SU-DHL-6 (cell line): ENCODE measurements at regions not wholly inside any gene's neighbourhood (a gene's known extent, or its start where the extent isn't known, plus 50 kb on each side); places are given as distances from the start of the nearest gene placed in this dataset.

Experiments
- EZH2phosphoT487 ChIP-seq: fragments of 200-600 bp; sonication (generic), shearing (Covaris generic); conservative IDR thresholded peaks from 2 replicates; pipeline ENCODE4 v1.6.1; 2018; ENCODE audit warnings: mild to moderate bottlenecking, antibody characterized with exemption, low read length, moderate library complexity, mixed read lengths
- TF ChIP-seq, protein P1 (sequence below): fragments of 200-600 bp; sonication (generic); IDR thresholded peaks from one replicate; pipeline ENCODE4 v1.5.1; 2017; ENCODE audit warnings: antibody characterized with exemption, mild to moderate bottlenecking, low read length, moderate library complexity; ENCODE audit not compliant: insufficient read depth, poor library complexity, severe bottlenecking

DNA sequence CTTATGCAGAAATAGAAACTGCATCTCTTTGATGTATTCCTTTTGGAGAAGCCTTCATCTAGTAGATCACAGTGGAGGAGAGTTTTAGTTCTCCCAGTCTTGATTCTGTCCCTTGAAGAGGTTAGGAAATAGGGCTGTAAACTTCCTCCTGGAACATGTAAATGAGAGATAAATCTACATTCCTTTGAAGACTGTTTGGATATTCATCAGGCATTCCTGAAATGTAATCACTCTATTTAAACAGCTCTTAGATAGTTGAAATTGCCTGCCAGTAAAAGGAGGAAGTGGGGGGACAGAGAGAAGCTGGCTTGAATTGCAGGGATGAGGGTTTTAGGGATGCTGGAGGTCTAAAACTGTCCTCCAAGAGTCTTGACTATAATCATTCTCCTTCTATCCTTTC is 254.3 kb upstream of the LRRC3B start:
- TF ChIP-seq, protein P1, sequence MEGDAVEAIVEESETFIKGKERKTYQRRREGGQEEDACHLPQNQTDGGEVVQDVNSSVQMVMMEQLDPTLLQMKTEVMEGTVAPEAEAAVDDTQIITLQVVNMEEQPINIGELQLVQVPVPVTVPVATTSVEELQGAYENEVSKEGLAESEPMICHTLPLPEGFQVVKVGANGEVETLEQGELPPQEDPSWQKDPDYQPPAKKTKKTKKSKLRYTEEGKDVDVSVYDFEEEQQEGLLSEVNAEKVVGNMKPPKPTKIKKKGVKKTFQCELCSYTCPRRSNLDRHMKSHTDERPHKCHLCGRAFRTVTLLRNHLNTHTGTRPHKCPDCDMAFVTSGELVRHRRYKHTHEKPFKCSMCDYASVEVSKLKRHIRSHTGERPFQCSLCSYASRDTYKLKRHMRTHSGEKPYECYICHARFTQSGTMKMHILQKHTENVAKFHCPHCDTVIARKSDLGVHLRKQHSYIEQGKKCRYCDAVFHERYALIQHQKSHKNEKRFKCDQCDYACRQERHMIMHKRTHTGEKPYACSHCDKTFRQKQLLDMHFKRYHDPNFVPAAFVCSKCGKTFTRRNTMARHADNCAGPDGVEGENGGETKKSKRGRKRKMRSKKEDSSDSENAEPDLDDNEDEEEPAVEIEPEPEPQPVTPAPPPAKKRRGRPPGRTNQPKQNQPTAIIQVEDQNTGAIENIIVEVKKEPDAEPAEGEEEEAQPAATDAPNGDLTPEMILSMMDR: no peak
- TF ChIP-seq EZH2phosphoT487: no peak
